HG03457 (cell line): ENCODE measurements at regions not wholly inside any gene's neighbourhood (a gene's known extent, or its start where the extent isn't known, plus 50 kb on each side); places are given as distances from the start of the nearest gene placed in this dataset.

Experiments
- ATAC-seq: cut with Tn5 transposase; IDR thresholded peaks from one replicate; pipeline ENCODE4 v1.9.1; 2021; ENCODE audit warnings: moderate number of reproducible peaks; ENCODE audit not compliant: unreplicated experiment

DNA sequence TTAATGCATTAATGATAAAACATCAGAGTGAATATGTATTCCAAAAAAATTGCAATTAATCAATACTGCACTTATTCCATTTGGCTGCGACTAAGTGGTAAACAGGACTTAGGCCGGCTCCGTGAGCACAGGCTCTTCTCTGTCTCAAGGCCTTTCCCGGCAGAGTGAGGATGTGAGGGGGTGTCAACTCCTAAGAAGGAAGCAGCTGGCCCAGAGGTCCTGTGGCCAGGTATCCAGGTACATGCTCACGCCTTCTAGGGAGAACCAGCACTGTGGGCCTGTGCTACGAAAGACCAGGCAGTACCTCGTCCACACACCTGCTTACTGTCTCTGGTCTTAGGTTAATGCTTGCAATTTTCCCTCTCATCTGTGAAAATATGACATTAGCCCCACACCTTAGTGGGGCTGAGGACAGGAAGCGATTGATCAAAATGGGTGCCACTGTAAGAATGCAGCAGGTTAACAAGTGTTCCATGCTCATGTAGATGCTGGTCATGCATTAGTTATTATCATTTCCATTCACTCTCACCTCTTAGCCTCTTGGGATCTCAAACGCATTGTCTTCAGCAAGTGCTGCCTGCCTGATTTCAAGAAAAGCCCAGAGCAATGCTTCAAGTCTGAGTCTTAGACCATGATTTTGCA is 175.3 kb downstream of the ABHD5 start:
- no peak for ATAC-seq

DNA sequence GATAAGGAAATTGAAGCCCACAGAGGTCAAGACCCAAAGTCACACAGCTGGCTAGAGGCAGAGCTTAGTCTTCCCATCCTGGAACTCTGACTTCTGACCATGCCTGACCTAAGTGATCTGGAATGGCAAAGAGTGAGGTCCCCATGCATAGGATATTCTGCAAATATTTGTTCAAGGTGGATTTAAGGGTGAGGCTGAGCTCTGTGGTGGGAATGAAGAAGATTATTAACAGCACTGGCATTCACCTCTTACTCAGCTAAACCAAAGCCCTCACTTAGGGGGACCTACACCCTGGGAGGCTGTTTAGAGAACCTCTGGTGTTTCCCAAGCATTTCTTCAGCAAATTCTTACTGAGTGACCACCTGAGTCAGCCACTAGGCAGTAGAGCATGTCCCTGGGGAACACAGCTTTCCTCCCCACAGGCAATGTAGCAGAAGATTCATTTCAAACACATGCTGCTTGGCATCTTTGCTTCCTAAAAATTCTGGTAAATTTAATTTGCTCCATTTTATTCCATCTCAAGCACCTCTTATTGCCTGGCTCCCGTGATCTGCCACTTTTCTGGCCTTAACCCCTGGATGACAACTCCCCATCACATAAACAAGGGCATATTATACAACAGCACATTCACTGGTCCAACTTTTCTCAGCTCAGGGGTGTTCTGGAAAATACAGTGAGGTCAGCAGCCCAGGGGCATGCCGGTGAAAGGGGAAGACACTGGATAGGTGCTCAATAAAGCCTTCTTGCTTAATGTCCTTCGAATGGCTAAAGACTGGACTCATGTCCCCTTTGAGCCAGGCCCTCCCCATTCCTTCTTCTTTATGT is 176.0 kb downstream of the ABHD5 start:
- no peak for ATAC-seq

DNA sequence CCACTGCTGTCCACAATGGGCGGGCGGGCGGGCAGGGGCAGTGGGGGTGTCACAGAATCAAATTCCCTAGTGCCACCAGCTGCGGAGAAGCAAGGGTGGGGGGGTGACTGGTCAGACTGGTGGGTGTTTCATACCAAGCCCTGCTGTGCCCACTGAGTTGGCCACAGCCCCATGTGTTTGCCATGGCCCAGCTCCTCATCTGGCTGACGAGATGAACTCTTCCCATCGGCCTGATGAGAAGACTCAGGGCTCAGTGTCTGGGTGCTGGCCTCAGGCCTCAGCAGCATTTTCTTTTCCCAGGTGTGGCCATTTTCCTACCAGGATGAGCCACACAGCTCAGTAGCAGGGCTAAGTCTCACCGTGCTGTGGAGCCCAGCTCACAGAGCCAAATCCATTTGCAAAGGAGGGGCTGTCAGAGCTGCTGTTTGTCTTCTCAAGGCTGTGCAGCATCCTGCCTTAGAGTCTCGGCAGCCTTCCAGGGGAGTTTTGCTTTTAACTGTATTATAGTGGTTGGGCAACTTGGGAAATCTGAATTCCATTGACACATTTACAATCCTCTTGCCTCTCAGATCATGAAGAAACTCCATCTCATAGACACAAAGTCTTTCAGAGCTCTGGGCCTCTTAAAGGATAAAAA is 176.8 kb downstream of the ABHD5 start:
- no peak for ATAC-seq

GRCh38 chr3:43869491-43869890 is 178.8 kb downstream of the ABHD5 start:
- ATAC-seq: no peak

GRCh38 chr3:43870120-43870519 is 179.4 kb downstream of the ABHD5 start:
- ATAC-seq: no peak

GRCh38 chr3:43870844-43871626 is 180.3 kb downstream of the ABHD5 start:
- ATAC-seq: no peak

DNA sequence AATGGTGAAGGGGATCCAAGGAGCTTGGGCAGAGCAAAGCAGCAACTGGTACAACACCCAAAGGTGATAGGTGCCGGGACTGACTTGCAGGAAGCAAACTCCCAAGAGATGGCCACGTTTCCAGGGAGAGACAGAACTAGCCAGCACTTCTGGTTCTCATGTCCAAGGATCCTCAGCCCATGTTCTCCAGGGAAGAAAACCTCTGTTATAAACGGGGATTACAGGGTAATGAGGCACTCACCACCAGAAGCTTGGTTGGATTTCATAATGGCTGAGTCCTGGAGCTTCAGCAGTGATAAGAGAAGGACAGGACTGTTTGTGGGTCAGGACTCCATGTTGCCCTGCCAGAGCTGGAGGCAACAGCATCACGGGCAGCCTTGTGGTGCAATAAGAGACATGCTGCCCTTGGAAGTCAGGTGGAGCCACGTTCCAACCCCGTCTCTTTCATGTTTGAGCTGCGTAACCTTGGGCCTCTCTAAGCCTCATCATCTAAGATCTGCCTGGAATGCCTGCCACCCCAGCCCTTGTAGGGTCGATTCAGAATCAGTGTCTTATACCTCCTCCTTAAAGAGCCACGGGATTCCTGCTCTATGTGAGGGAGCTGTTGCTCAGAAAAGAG is 181.0 kb downstream of the ABHD5 start:
- ATAC-seq: no peak

DNA sequence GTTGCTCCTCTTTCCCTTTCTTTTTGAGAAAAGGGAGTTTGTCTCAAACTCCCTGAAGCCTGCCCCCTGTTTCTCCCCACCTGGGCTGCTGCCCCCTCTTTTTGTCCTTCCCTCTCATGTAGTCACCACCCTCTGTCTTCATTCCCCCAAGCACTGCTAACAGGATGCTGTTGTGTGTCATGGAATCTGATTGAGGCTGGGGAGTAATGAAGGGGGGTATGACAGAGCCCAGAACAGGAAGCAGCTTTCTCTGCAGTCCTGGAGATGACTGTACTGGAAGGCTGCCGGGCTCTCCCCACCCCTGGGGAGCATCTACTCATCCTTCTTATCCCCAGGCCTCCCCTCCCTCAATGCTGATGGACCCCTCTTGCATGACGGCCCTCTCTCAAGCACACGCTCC is 181.6 kb downstream of the ABHD5 start:
- ATAC-seq: no peak

DNA sequence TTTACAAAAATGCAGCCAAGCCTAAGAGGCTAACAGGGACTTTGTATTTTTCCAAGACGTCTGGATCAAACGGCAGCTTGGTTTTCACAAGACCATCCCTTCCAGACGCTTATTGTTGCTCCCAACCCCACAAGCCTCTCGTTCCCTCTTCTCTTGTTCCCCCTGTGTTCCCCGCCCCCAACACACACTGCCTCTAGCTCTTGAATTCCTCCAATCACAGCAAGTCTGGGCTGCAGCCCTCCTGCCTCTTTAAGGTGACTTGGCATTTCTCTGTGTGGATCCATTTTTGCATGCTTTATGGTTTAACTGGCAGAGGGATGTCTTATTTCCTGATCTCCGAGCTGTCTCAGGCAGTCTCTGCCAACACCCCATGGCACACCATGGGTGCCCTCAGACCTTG is 182.2 kb downstream of the ABHD5 start:
- ATAC-seq: no peak

DNA sequence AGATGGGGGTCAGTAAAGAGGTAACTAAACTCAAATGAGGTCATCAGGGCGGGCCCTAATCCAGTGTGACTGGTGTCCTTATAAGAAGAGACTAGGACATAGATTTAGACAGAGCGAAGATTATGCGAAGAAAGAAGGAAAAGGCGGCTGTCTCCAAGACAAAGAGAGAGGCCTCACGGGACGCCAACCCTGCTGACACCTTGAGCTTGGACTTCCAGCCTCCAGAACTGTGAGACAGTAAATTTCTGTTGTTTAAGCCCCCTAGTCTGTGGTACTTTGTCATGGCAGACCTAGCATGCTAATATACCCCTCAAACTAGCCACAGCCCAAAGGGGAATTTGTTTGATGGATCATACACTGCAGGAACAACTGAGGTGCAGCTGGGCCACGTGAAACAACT is 183.0 kb downstream of the ABHD5 start:
- ATAC-seq: no peak

DNA sequence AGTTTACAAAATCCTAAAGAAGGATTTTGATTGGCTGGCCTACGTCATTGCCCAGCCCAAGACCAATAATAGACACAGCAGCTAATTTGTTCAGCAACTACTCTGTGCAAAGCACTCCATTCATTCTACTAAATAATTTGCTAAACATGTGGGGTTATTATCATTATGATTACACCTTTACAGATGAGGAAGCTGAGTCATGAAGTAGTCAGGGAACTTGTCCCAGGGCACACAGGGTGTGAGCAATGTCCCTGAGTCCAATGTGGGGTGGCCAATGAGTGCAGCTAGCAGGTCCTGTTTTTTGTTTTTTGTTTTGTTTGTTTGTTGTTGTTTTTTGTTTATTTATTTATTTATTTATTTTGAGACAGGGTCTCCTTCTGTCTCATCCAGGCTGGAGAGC is 183.6 kb downstream of the ABHD5 start:
- no peak for ATAC-seq

DNA sequence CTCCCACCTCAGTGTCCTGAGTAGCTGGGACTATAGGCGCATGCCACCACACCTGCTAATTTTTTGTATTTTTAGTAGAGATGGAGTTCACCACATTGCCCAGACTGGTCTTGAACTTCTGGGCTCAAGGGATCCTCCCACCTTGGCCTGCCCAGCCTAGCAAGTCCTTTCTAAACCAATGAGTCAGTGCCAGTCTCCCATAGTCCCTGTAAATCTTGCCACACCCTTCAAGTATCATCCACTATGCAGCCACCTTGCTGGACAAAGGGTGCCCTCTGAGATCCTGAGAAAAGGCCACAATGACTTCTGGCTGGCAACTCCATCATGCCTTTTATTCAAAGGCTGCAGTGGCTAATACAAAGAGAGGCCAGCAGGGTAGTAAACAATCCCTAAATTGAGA is 184.0 kb downstream of the ABHD5 start:
- no peak for ATAC-seq

DNA sequence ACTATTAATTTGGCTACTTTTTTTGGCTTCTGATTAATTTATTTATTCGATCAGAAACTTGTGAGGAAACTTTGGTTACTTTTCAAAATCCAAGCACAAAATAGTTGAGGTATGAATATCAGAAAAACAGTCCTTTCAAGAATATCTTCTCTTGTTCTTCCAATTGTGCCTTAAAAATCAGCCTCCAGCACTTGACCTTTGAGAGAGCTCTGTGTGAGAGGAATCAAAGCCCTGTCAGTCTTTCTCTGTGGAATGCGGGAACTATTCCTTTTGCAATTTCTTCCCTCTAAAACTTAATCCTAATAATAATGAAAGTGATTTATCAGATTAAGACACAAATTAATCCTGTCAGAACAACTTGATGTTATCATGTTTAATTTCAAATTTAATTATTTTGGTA is 185.9 kb downstream of the ABHD5 start:
- no peak for ATAC-seq

- no peak for ATAC-seq
Observed at GRCh38 chr3:43879166-43879565, 188.4 kb downstream of the ABHD5 start.

DNA sequence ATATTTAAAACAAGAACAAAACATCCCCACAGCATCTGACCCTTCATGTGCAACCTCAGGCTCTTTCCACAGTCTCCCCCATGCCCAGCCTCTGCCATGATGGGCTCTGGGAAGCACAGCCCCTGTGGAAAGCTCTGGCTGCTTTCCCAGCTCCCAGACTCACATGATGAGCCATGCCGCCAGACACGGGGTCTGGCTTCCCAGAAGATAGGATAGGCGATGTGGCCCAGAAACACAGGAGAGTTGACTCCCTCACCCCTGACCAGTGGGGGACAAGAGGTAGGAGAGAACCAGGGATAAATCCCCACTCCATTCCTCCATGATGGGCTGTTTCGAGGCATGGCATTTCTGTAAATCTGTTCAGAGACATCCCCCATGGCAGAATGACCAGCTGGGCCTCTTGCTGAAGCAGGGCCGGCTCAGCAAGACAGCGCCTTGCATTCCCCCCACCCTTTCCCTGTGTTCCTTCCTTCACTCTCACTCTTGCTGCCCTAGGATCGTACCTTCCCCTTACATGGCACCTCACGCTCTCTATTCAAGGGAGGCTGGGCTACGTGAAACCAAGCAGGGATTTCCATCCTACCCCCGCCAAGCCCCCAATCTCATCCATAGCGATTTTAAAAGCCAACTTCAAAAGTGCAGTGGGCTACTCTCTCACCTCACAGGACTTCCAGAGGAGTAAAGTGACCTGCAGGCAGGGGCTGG is 192.4 kb downstream of the ABHD5 start:
- ATAC-seq: no peak

- ATAC-seq: no peak
Observed at GRCh38 chr3:43883729-43884396, 193.1 kb downstream of the ABHD5 start.

GRCh38 chr3:43884581-43884980 is 193.8 kb downstream of the ABHD5 start:
- no peak for ATAC-seq

- no peak for ATAC-seq
Observed at GRCh38 chr3:43885908-43886618, 195.3 kb downstream of the ABHD5 start.

DNA sequence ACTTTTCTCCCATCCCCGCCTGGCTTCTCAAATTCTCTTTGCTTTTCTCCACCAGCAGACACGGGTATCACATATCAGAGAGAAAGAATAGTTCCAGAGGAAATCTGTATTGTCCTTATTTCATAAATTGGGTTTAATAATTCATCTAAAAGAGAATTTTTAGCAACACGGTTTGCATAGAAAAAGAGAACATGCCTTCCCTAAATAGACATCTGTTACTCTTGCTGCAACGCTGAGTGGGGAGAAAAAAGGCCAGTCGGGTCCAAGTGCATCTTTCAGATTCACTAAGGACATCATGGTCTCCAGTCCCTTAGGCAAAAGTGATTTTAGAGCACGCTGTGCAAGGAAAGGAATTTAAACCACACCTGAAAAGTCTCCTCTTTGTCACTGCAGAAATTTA is 201.3 kb downstream of the ABHD5 start:
- peak; percentile 18 for ATAC-seq
